Right atrium auricular region (tissue), 2 donors: ENCODE measurements at regions not wholly inside any gene's neighbourhood (a gene's known extent, or its start where the extent isn't known, plus 50 kb on each side); places are given as distances from the start of the nearest gene placed in this dataset.

Experiments
- DNase-seq: peaks from one replicate; pipeline ENCODE4 v3.0.0-alpha.2; 2019; ENCODE audit warnings: low spot score
- H3K27ac ChIP-seq, 2 donors: fragments of 200-600 bp; sonication (generic); 1 replicate in 1 of 2; 2 replicates in 1 of 2; pipeline ENCODE4 v1.5.1; 2016 to 2019
- H3K27me3 ChIP-seq, 2 donors: fragments of 200-600 bp; sonication (generic); one replicate each; pipeline versions ENCODE4 v1.5.1 to v1.6.0; 2017 to 2019
- H3K36me3 ChIP-seq: fragments of 200-600 bp; sonication (generic); one replicate; pipeline ENCODE4 v1.5.1; 2016
- H3K4me1 ChIP-seq, 2 donors: fragments of 200-600 bp; sonication (generic); one replicate each; pipeline versions ENCODE4 v1.5.1 to v1.6.0; 2017 to 2019
- H3K4me3 ChIP-seq, 2 donors: fragments of 200-600 bp; sonication (generic); 1 replicate in 1 of 2; 2 replicates in 1 of 2; pipeline ENCODE4 v1.5.1; 2017 to 2019; ENCODE audit warnings: mild to moderate bottlenecking in 1 of 2, moderate library complexity in 1 of 2
- H3K9me3 ChIP-seq, 2 donors: fragments of 200-600 bp; sonication (generic); one replicate each; pipeline ENCODE4 v1.5.1; 2019
- TF ChIP-seq, protein P1 (sequence below), 2 donors: fragments of 200-600 bp; sonication (generic); IDR thresholded peaks; one replicate each; pipeline ENCODE4 v1.5.1; 2019; ENCODE audit warnings: antibody characterized with exemption in 2 of 2

DNA sequence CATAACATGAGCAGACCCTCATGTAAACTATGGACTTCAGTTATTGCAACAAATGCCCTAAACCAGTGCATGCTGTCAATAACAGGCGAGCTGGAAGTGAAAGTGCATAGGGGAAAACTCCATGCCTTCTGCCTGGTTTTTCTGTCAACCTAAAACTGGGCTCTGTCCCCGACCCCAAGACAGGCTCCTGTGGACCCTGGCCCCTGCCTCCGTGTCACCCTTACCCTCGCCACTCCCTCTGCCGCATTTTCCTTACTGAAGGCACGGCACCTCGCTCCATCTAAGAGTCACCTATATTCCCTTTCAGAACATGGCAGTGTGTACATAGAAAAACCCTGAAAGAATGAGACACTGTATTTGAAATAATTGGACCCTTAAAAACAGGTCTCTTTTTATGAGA is 151.3 kb downstream of the SHANK2 start:
- Histone ChIP-seq H3K36me3 (no peaks in the 10 kb centered on the region), H3K4me3 (no peak overlapping the region), H3K4me1 (no peaks in the 10 kb centered on the region), H3K27ac (no peak overlapping the region), H3K27me3 (no peaks in the 10 kb centered on the region), H3K9me3 (no peaks in the 10 kb centered on the region)
- DNase-seq, result no peak
- TF ChIP-seq, protein P1, sequence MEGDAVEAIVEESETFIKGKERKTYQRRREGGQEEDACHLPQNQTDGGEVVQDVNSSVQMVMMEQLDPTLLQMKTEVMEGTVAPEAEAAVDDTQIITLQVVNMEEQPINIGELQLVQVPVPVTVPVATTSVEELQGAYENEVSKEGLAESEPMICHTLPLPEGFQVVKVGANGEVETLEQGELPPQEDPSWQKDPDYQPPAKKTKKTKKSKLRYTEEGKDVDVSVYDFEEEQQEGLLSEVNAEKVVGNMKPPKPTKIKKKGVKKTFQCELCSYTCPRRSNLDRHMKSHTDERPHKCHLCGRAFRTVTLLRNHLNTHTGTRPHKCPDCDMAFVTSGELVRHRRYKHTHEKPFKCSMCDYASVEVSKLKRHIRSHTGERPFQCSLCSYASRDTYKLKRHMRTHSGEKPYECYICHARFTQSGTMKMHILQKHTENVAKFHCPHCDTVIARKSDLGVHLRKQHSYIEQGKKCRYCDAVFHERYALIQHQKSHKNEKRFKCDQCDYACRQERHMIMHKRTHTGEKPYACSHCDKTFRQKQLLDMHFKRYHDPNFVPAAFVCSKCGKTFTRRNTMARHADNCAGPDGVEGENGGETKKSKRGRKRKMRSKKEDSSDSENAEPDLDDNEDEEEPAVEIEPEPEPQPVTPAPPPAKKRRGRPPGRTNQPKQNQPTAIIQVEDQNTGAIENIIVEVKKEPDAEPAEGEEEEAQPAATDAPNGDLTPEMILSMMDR (IDR thresholded peaks at IDR 0.05), result no peak

DNA sequence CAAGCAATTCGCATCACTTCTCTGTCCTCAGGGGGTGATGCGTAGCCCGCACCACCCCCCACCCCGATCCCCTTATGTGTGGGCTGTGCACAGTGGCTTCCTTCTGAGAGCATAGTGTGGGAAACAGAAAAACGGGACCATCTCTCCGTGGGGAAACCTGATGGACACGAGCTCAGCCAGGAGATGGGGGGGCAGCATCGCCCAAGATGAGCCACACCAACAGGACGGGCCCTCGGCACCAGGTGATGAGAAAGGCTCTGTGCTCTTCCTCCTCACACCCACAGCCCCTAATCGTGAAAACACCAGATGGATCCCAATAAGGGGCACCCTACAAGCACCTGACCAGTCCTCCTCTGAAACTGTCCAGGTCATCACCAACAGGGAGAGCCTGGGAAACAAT is 153.6 kb downstream of the SHANK2 start:
- H3K36me3 ChIP-seq, result no peaks in the 10 kb centered on the region
- H3K4me3 ChIP-seq, result no peak overlapping the region
- no peaks in the 10 kb centered on the region for H3K4me1 ChIP-seq
- no peak for DNase-seq
- H3K27me3 ChIP-seq, result no peaks in the 10 kb centered on the region
- H3K27ac ChIP-seq, result no peak overlapping the region
- H3K9me3 ChIP-seq, result no peaks in the 10 kb centered on the region
- TF ChIP-seq, protein P1 (IDR thresholded peaks at IDR 0.05), result no peak

DNA sequence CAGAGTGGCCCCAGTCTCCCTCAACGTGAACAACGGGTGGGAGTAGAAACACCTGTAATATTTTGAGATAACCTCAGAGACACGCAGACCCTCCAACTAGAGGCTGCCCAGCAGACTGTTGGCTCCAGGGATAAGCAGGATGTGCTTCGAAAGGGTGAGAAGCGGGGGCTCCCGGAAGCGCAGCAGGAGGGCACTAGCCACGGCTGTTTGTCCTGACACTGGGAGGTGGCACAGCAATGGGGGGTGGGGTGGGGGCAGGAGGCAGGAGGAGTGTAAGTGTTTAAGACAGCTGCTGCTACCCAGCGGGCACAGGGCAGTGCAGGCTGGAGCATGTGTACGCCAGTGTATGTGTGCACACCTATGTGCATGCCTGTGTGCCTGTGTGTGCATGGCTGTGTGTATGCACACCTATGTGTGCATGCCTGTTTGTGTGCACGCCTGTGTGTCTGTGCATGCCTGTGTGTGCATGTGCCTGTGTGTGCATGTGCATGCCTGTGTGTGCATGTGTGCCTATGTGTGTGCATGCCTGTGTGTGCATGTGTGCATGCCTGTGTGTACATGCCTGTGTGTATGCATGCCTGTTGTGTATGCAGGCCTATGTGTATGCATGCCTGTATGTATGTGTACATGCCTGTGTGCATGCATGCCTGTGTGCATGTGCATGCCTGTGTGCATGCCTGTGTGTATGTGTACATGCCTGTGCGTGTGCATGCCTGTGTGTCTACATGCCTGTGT is 154.7 kb downstream of the SHANK2 start:
- Histone ChIP-seq H3K9me3 (no peaks in the 10 kb centered on the region), H3K4me1 (no peaks in the 10 kb centered on the region), H3K27ac (no peak overlapping the region), H3K4me3 (no peak overlapping the region), H3K36me3 (no peaks in the 10 kb centered on the region), H3K27me3 (no peaks in the 10 kb centered on the region)
- DNase-seq, result no peak
- TF ChIP-seq, protein P1 (IDR thresholded peaks at IDR 0.05), result no peak

DNA sequence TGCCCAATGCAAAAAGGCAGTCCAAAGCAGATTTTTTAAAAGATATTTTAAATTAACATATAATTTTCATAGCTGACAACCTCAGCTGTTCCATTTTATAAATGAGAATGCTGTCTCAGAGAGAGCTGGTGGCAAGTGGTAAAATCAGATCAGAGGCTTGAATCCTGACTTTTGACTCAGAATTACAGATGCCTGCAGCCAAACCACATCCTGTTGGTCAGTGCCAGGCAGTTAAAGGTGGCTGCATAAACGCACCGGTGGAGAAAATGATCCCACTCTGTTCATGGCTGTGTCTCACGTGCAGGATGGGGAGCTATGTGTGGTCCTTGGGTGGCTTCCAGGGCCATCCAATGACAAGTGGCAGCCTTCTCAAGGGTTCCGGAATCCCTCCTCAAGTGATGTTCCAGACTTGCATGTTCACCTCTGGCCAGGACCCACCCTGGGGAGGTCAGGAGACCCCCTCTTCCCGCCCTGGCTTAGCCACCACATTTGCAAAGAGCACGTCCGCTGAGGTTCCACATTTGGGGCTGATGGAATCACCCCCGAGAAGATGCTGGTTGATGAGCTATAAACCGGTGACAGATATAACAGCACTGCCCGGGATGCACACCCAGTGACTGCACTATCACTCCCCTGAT is 155.5 kb downstream of the SHANK2 start:
- no peak for DNase-seq
- Histone ChIP-seq H3K36me3 (no peaks in the 10 kb centered on the region), H3K4me3 (no peak overlapping the region), H3K27me3 (no peaks in the 10 kb centered on the region), H3K9me3 (no peaks in the 10 kb centered on the region), H3K4me1 (no peaks in the 10 kb centered on the region), H3K27ac (no peak overlapping the region)
- TF ChIP-seq, protein P1 (IDR thresholded peaks at IDR 0.05), result no peak

DNA sequence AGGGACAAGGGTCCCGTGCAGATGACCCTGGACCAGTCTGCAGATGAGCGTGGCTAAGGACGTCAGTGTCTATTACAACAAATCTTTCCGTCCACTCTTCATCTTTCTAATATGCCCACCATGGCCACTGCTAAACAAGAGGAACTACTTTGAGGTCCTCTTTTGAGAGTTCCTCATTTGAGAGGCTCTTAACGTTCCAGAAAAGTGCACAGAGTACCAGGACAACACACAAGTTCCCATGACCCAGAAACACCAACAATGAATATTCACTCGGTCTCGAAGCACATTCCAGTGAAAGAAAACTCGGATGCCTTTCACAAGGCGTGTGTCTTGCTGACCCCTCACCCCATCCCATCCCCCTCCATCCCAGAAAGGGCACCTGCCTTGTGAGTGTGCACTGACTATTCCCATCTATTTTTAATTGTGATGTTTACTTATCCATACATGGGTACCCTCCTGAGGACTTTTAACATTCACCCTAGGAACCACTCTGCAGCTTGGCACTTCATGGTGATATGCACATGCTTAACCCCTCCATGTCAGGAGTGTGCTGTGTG is 157.0 kb downstream of the SHANK2 start:
- H3K4me1 ChIP-seq, result no peaks in the 10 kb centered on the region
- TF ChIP-seq, protein P1 (IDR thresholded peaks at IDR 0.05), result no peak
- DNase-seq, result no peak
- H3K36me3 ChIP-seq, result no peaks in the 10 kb centered on the region
- H3K27ac ChIP-seq, result no peak overlapping the region
- H3K9me3 ChIP-seq, result no peaks in the 10 kb centered on the region
- no peaks in the 10 kb centered on the region for H3K27me3 ChIP-seq
- no peak overlapping the region for H3K4me3 ChIP-seq
